ENCODE measurements at regions not wholly inside any gene's neighbourhood (a gene's known extent, or its start where the extent isn't known, plus 50 kb on each side); places are given as distances from the start of the nearest gene placed in this dataset.

DNA sequence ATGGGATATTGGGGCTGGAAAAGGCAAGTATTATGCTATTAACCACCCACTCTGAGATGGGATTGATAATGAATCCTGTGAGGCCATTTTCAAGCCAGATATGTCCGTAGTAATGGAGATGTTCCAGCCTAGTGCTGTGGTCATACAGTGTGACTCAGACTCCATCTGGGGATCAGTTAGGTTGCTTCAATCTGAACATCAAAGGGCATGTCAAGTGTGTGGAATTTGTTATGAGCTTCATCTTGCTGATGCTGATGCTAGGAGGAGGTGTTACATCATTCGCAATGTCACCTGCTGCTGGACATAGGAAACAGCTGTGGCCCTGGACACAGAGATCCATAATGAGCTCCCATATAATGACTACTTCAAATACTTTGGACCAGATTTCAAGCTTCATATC, 144.7 kb downstream of the PLCE1 start:
- TF ChIP-seq, protein P1, sequence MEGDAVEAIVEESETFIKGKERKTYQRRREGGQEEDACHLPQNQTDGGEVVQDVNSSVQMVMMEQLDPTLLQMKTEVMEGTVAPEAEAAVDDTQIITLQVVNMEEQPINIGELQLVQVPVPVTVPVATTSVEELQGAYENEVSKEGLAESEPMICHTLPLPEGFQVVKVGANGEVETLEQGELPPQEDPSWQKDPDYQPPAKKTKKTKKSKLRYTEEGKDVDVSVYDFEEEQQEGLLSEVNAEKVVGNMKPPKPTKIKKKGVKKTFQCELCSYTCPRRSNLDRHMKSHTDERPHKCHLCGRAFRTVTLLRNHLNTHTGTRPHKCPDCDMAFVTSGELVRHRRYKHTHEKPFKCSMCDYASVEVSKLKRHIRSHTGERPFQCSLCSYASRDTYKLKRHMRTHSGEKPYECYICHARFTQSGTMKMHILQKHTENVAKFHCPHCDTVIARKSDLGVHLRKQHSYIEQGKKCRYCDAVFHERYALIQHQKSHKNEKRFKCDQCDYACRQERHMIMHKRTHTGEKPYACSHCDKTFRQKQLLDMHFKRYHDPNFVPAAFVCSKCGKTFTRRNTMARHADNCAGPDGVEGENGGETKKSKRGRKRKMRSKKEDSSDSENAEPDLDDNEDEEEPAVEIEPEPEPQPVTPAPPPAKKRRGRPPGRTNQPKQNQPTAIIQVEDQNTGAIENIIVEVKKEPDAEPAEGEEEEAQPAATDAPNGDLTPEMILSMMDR (conservative IDR thresholded peaks at IDR 0.05; ENCODE audit: low read depth in 2 of 2) = no peak
- TF ChIP-seq EZH2 (IDR thresholded peaks at IDR 0.05; ENCODE audit: low read depth, unreplicated experiment) (no peak), NANOG (IDR thresholded peaks at IDR 0.05; ENCODE audit: borderline replicate concordance) (no peak)

All from GM23338 (cell line).